C4-2B (cell line): ENCODE measurements at regions not wholly inside any gene's neighbourhood (a gene's known extent, or its start where the extent isn't known, plus 50 kb on each side); places are given as distances from the start of the nearest gene placed in this dataset.

Experiments
- ZFX ChIP-seq: fragments of 450-650 bp; IDR thresholded peaks from 2 replicates; pipeline ENCODE4 v1.6.1; 2017
- TF ChIP-seq, protein P1 (sequence below): fragments of 450-650 bp; conservative IDR thresholded peaks from 2 replicates; pipeline ENCODE4 v1.5.1; 2017; ENCODE audit warnings: mild to moderate bottlenecking

DNA sequence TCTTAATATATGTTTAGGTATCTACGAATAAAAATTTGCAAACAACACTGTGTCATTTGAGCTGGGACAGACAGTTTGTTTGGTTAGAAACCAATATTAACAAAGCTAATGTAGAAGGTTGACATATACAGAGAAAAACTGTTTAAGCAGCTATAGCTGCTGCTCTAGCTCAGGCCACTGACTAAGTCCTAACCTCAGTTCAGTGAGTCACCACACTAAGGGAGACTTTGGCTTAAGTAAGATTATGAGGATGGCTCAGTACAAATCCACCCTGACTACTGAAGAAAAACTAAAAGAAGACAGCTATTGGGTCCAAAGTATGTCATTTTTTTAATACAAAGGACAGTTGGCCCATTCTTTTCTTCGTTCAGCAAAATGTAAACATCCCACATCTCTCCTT, 717.3 kb upstream of the ACTRT1 start:
- TF ChIP-seq, protein P1, sequence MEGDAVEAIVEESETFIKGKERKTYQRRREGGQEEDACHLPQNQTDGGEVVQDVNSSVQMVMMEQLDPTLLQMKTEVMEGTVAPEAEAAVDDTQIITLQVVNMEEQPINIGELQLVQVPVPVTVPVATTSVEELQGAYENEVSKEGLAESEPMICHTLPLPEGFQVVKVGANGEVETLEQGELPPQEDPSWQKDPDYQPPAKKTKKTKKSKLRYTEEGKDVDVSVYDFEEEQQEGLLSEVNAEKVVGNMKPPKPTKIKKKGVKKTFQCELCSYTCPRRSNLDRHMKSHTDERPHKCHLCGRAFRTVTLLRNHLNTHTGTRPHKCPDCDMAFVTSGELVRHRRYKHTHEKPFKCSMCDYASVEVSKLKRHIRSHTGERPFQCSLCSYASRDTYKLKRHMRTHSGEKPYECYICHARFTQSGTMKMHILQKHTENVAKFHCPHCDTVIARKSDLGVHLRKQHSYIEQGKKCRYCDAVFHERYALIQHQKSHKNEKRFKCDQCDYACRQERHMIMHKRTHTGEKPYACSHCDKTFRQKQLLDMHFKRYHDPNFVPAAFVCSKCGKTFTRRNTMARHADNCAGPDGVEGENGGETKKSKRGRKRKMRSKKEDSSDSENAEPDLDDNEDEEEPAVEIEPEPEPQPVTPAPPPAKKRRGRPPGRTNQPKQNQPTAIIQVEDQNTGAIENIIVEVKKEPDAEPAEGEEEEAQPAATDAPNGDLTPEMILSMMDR: no peak
- TF ChIP-seq ZFX: no peak
